ENCODE measurements at regions not wholly inside any gene's neighbourhood (a gene's known extent, or its start where the extent isn't known, plus 50 kb on each side); places are given as distances from the start of the nearest gene placed in this dataset.

DNA sequence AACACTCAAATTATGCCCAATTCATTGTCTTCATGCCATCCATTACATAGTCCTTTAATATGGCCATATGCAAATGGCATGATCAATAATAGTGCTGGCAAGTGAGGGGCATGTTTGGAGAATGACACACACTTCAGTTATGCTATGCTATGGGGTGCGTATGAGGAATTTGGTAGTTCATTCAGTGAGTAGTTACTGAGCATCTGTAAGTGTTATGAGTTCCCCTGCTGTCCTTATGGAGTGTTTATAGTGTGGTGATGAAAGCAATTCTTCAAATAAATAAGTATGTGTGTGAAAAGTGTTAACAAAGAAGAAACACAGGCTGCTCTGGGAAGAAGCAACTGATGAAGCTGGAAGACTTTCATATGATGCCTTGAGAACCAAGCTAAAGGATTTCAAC is 383.7 kb upstream of the SLC14A2 start:
- no peak for DNase-seq

DNA sequence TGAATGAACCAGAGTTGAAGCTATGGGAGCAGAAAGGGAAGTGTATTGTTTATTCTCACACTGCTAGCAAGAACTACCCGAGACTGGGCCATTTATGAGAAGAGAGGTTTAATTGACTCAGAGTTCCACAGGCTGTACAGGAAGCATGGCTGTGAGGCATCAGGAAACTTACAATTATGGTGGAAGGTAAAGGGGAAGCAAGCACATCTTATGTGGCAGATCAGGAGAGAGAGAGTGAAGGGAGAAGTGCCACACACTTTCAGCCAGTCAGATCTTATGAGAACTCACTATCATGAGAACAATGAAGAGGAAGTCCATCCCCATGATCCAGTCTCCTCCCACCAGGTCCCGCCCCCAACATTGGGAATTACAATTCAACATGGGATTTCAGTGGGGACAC is 383.2 kb upstream of the SLC14A2 start:
- DNase-seq: no peak

DNA sequence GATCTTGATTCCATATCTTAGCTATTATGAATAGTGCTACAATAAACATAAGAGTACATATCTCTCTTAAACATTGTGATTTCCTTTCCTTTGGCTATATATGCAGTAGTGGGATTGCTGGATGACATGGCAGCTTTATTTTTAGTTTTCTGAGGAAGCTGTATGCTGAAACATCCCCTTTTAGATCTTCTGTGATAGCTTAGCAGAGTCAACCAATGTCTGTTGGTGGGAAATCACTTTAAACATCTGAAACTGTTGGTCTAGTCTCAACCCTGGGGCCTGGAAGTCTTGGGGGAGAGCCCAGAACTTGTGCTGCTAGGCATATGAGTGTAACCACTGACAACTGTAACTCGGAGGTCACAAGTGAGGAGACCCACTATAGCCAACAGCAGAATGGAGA is 378.6 kb upstream of the SLC14A2 start:
- no peak for DNase-seq

DNA sequence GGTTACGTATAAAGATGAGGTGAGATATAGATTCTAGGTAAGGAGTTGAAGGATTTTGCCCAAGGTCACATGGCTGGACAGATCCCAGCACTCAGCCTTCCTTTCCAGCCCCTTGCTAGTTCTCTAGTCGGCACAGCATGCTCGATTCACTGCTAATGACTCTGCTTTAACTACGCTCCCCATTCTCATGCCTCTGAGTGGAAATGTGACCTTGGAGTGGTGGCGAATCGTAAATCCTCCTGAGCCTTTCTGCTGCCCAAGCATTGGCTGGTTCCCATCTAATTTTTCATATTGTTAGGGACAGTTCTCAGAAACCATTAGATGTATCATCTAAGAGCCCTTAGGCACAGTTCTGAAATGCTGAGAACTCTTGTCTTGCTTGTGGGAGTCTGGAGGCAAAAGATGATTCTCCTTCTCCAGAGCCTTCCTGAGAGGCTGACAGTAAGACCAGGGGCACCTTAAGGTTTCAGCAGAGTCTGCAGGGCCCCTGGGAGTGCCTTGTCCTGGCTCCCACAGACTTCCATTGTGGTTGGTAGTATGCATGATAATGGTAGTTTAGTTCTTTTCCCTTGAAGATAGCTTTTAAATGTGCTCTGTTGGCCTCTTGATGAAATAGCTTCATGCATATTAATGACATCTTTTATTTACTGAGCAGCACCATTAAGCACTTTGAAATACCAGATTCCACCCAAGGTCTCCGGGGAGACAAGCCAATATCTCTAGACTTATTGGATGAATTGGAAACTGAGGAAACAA is 377.8 kb upstream of the SLC14A2 start:
- DNase-seq: no peak

DNA sequence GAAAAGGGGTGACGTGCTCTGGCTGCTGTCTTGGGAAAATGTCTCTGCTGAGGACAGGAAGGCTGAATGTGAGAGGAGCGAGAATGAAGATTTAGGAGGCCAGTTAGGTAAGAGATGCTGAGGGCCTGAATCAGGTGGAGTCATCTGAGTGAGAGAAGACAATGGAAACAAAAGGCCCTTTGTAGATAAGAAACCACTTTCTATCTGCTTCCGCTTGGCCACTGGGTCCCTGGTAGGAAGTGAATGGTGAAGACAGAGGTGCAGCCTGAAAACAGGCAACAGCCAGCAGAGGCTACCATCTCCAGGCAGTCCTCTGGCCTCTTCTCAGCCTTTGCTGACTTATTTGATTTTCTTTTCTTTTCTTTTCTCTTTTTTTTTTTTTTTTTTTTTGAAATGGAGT is 374.0 kb upstream of the SLC14A2 start:
- DNase-seq: no peak

DNA sequence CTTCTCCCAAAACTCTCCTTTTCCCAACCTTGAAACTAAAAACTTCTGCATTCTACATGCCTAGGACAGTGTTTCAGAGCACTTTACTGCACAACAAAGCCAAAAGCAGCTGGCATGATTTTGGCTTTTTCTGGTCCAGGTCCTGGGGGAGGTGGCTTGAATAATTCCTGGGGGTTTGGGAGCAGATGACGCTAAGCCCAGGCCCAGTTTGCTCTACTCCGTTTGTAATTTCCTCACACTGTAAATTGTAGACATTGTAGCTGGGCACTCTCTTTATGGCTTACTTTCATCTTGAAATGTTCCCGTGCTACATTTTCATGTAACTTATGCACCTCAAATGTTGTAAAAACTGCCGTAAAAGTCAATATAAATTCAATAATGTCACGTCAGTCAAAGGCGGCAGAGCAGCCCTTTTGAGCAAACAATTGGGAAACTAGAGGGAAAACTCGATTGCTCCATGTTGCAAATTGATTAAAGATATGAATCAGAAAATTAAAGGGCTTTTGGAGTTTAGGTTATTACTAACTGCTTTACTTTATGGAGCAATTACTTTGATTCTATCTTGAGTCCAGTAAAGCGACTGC is 373.2 kb upstream of the SLC14A2 start:
- DNase-seq: no peak

DNA sequence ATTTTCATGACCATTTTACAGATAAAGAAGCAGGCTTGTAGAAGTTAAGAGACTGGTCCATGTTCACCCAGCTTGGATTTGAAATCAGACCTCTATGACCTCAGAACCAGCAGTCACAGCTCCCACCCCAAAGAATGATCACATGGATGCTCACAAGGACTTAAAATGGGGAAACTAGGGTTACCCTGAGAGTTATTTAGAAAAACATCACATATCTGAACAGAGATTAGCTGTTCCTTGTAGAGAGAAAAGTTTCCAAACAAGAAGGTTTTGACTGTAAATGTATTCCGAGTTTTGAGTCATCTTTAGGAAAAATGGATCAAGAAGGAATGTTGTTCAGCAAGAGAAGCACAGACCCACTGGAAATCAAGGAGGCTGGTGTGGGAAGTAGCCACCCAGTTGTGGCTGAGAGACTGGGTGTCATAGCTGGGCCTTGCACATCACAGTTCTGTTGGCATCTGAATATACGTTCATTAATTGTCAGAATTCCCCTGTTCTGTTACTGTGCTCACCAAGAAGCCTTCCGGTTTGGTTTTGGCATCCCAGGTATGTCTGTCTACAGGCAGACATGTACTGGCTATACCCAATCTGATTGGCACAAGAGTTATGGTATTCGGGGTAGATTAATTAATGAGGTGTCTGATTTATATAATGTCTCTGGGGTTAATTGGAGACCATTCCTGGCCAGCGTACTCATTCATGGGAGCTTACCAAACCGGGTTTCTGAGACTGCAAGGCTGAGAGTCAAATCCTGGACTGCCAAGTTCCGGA is 371.8 kb upstream of the SLC14A2 start:
- no peak for DNase-seq

DNA sequence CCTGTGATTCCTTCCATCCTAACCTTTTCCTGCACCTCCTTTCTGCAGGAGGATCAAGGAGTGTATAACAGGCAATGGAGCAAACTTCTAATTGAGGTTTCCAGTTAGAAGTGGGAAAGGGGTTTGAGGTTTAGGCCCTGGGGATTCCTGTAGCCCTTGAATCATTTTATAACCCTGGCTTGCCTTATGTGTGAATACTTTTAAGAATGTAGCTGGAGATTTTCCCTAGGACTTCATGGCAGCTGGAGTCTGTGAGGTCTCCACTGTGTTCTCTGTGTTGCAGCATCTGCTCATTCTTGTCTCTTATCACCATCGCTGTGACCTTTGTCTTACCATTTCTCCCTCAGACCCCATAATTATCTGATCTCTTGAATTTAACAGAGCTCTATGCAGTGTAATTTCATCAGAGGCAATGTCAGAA is 370.2 kb upstream of the SLC14A2 start:
- DNase-seq: no peak

DNA sequence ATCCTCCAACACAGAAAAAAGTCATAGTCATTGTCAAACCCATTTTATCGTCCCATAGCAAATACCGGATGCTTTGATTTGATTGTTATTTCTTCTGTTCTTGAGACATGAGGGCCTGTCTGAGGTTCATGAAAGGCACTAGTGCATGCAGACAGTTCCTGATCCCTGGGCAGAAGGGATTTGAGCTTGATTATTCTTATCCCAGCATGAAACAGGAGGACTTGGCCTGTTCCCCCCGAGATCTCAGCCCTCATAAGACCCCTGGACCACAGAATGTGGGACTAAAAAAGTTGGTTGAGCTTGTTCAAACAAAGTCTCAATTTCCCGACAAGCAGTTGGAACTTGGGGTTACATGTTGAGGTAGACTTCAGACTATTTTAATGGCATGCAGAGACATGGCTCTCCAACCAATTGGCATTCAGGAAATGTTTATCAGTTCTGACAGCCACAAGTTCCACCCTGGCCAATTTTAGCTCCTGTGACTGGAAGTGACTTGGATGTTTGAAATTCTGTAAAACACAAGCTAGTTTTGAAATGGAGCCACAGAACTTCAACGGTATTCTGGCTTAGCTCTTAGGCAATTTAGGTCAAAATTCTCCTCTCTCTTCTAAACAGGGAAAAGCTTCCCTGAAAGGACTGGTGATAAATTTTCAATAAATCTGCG is 366.9 kb upstream of the SLC14A2 start:
- DNase-seq: no peak

DNA sequence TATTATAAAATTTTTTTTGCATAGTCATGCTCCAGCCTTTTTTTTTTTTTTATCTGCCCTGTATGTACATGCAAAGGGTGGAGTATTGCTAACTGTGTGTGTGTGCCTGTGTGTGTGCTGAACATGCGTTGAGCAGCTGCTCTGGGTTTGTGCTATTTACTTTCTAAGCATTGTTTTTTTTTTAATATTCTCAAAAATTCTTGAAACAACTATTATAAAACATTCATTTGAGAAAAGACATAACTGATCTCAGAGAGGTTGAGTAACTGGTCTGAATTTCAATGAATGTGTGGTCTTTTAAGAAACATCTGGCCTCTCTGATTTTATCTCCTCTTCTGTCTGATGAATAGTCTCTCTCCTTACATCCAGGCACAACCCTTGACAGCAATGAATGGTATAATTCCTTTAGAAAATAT is 366.0 kb upstream of the SLC14A2 start:
- DNase-seq: no peak

DNA sequence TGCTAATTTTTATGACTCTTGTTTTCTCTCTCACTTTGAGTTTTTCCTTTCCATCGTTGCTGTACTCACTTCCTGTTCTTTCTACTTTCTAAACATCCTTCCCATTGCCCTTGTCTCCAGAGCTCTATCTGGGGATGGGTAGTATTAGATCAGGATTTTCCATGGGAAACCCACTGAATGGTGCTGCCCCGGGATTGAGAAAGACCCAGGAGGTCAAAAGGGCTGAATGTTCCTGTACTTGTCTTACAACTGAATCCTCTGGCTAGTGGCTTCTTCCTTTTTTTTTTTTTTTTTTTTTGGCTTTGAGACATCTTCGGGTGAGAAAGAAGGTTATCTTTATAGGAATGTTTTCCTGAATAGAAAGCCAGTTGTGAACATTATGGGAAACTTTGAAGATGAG is 364.8 kb upstream of the SLC14A2 start:
- no peak for DNase-seq

DNA sequence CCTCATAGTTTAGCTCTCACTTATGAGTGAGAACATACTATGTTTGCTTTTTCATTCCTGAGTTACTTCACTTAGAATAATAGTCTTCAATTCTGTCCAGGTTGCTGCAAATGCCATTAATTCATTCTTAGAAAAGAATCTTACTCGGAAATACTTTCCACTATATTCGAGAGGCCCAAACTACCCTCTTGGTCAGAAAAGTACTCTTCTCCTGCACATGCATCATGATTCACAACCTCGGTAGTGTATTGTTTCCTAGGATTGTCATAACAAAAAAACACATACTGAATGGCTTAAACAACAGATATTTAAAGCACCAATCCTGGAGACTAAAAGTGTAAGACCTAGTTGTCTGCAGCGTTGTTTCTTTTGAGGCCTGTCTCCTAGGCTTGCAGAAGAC is 364.0 kb upstream of the SLC14A2 start:
- no peak for DNase-seq

DNA sequence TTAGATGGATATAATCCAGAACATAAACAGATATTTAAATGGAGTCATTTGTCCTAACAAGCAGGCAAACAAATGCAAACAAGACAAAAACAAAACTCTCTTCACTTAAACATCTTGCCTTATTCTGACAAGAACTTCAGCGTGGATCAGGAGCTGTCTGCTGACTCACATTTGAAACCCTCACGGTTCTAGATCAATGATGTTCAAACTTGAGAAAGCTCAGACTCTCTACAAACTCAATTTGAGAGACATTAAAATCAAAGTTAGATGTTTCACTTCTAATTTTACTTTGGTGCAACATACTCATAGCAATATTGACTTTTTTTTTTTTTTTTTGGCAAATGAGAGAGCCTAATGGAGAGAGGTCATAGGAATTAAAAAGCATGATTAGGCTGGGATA is 362.8 kb upstream of the SLC14A2 start:
- DNase-seq: no peak

DNA sequence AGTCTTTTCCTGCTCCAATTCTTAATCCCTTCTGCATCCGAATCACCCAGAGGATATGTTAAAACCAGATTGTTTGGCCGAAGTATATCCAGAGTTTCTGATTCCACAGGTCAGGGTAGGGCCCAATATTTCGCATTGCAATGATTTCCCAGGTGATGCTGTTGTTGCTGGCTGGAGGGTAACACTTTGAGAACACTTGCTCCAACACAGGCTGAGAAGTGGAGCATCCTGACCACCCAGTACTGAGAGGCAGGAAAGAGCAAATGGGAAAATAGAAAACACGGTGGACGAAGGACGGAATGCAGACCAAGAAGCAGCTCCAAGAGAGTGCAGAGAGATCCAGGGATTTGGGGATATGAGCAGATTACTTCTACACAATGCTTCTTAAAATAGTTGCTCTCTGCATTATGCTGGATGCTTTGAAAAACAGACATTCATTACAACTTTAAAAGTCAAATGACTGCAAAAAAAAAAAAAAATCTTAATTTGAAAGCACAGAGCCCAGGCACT is 362.2 kb upstream of the SLC14A2 start:
- no peak for DNase-seq

DNA sequence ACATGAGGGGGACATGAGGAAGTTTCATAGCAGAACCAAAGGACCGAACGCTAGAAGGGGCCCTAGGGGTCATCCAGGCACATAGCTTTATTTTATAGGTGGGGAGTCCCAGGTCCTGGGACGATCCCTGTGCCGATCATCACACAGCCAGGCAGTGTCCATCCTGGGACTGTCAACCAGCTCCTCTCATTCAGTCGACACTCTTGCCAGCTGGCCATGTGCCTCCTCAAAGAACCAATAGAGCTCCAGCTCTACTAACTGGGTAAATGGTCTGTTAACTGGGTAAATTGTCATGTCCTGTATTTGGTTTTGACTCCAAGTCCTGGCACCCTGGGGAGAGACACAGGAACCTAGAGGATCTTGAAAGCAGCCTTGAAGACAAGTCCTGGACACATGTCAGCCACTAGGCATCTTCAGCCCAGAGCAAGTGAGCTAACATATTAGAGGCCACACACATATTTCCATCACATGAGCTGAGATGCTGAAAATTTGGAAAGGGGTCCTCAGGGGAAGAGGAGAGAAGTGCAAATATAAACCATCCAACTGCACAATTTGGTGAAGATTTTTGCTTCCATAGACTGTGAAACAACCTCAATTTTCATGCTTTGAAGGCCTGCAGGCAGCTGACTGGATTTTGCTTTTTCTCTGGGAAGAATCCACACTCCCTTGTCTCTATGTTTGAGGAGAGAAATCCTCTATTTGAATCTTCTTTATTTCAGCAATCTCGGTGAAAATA is 361.1 kb upstream of the SLC14A2 start:
- DNase-seq: no peak

DNA sequence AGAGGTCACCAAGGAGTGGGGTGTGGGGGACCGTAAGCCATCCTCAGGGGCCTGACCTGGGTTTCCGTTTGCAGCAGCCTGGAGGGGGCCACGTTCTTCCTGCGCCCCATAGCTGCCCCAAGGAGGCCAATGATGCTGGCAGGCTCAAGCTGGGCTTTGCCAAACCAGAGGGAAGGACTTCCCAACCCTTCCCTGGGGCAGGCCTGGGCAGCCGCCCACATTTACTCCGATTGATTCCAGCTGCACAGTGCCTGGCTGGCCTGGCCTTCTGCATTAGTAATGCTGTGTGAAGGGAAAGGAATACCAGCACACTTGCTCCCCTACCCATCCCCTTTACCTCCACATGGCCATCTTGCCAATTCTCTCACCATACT is 360.6 kb upstream of the SLC14A2 start:
- DNase-seq: no peak

DNA sequence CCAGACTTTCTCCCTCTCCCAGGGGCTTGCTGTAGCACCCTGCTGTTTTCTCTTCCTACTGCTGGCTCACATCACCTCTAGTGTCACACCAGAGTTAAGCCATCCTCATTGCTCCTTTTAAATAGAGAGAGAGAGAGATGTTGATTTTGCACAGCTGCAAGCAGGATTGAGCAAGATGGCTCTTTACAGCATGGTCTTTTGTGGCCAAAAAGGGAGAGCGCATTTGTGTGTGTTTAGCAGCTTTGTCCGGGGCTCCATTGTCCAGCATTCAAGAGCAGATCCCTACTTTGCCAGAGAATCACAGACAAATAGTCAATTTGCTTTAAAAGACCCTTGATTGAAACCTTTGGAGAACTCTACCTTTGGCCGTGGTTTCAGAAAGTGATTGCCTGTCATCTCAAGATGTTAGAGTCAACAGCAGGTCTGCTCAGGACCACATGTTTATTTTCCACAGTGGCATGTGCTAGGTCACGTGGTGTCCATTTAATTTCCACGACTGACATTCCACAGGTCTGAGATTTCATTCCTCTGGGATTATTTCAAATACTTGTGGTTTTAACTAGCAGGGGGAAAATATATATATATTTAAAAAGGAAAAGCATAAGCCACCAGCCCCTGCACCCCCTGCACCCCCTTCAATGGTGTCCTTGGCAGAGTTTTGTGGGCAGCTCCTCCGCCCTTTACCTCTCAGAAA is 359.9 kb upstream of the SLC14A2 start:
- peak; percentile 30 for DNase-seq

DNA sequence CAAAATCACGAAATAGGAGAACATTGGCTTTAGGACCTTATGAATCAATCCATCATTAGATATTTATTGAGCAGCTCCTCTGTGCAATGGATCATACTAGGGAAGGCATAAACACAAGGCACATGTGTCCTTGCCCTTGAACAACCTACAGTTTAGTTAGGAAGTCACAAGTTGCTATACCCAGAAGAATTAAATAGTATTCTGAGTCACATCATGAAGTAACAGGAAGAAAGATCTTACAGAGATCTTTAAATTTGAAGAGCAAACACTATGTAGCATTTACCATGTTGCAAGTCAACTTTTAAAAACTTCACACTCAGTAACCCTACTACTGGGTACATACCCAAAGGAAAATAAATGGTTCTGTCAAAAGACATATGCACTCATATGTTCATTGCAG is 355.2 kb upstream of the SLC14A2 start:
- no peak for DNase-seq

DNA sequence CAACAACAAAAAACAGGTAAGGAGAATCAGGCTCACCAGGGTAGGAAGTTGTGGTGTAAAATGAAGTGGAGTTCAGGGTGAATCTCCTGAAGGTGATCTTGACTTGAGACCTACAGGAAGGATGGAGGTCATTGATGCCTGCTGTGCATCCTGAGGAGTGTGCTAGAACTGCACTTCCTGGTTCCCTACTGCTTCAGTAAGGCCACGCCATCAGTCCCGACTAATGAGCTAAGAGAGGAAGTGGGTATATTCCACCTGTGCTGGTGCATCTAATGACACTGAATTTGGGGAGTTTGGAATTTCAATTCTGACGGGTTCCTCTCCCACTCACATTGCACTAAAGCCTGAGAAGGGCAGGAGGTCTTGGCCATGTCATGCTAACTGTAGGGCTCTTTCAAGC is 349.3 kb upstream of the SLC14A2 start:
- DNase-seq: no peak

DNA sequence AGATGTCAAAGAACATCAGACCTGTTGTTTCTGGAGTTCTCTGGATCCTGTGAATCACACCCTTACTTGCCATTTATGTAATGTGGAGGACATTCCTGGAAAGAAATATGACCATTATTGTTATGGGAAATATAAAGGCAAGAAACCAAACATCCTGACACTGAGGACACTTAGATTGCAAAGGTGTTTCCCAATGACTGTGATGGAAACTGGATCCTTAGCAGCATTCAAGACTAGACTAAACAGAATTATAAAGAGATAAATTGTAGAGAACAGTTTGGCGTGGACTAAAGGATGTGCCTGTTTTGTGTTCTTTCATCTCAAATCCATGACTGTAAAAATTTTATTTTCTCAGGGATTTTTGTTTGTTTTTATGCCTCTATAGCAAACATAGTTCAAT is 347.7 kb upstream of the SLC14A2 start:
- DNase-seq: no peak

DNA sequence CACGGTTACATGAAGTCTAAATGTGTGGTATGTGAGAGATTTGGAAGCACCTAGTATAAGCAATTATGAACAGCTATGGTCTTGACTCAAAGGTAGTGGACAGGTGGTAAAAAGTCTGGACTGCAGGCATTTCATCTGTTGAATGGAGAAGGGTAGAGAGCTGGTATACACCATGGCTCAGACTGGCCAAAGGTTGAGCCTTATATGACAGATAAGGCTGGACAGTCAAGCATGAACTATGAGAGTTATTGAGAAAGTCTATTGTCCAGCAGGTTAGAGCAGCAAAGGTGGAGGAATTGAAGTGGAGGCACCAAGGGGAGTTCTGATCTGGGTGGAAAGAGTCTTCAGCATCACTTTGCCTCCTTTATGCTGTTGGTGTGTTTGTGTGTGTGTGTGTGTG is 346.7 kb upstream of the SLC14A2 start:
- DNase-seq: no peak

DNA sequence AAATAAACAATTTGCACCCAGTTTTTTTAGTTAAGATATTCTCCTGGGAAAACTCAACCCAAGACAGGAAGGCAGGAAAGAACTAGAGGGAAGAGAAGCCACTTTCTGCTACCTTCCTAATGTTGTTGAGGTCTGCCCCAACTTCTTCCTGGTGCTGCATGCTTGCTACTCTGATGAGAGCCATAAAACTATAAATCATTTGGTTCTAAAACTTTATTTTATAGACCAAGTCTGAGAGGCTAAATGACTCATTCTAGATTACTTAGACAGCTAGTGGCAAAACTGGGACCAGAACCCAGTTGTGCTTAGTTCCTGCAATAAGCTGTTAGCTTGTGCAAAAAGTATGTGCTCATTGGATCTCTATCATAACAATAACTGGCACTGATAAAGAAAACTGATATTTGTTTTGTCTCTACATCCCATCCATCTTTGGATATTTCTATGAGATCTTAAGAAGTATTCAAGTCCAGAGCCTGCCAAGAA is 344.9 kb upstream of the SLC14A2 start:
- no peak for DNase-seq
